Smooth muscle cell (in vitro differentiated cells): ENCODE measurements at regions not wholly inside any gene's neighbourhood (a gene's known extent, or its start where the extent isn't known, plus 50 kb on each side); places are given as distances from the start of the nearest gene placed in this dataset.

ENCODE experiments used
- DNase-seq: peaks from one replicate; lab custom pipeline; 2025; ENCODE audit not compliant: unreplicated experiment; lab: John Stamatoyannopoulos, UW
- H2AFZ ChIP-seq: fragments of 200-600 bp; sonication (generic); 2 replicates; pipeline ENCODE4 v1.6.0; 2016; ENCODE audit warnings: antibody characterized with exemption, low read depth, mild to moderate bottlenecking
- H3F3A ChIP-seq: fragments of 200-600 bp; sonication (generic); 2 replicates; pipeline ENCODE4 v1.6.0; 2017; ENCODE audit warnings: antibody characterized with exemption, low read depth
- H3K27ac ChIP-seq: fragments of 200-600 bp; sonication (generic); 2 replicates; pipeline ENCODE4 v1.5.1; 2016; ENCODE audit warnings: low read depth, mild to moderate bottlenecking
- H3K27me3 ChIP-seq: fragments of 200-600 bp; sonication (generic); 2 replicates; pipeline ENCODE4 v1.6.1; 2016; ENCODE audit warnings: low read depth, mild to moderate bottlenecking
- H3K36me3 ChIP-seq: fragments of 200-600 bp; sonication (generic); 2 replicates; pipeline ENCODE4 v1.5.1; 2016; ENCODE audit warnings: low read depth
- H3K4me1 ChIP-seq: fragments of 200-600 bp; sonication (generic); 2 replicates; pipeline ENCODE4 v1.5.1; 2016; ENCODE audit warnings: low read depth
- H3K4me2 ChIP-seq: fragments of 200-600 bp; sonication (generic); 2 replicates; pipeline ENCODE4 v1.6.0; 2016; ENCODE audit warnings: mild to moderate bottlenecking
- H3K4me3 ChIP-seq: fragments of 200-600 bp; sonication (generic); 2 replicates; pipeline ENCODE4 v1.5.1; 2016; ENCODE audit warnings: mild to moderate bottlenecking
- H3K79me2 ChIP-seq: fragments of 200-600 bp; sonication (generic); 2 replicates; pipeline ENCODE4 v1.6.0; 2016; ENCODE audit warnings: low read depth, mild to moderate bottlenecking
- H3K9ac ChIP-seq: fragments of 200-600 bp; sonication (generic); 2 replicates; pipeline ENCODE4 v1.6.0; 2016; ENCODE audit warnings: low read depth
- H3K9me3 ChIP-seq: fragments of 200-600 bp; sonication (generic); replicated peaks from 2 replicates; pipeline ENCODE4 v1.5.1; 2016; ENCODE audit warnings: low read depth
- H4K20me1 ChIP-seq: fragments of 200-600 bp; sonication (generic); 2 replicates; pipeline ENCODE4 v1.6.0; 2016; ENCODE audit warnings: low read depth
- WGBS: methylation state at CpG from one replicate; pipeline ENCODE4 v1.1.7; 2016; ENCODE audit warnings: low lambda C conversion rate; 5-methylcytosine and 5-hydroxymethylcytosine counted together
- TF ChIP-seq, protein P1 (sequence below): fragments of 200-600 bp; sonication (generic); IDR thresholded peaks from 2 replicates; pipeline ENCODE4 v1.5.1; 2017; ENCODE audit warnings: borderline replicate concordance, mild to moderate bottlenecking, antibody characterized with exemption; ENCODE audit not compliant: insufficient read depth, poor library complexity, severe bottlenecking

GRCh38 chr14:31930493-31931240, 146.4 kb upstream of the ARHGAP5 start:
- H3K4me3 ChIP-seq, result no peak overlapping the region
- no peaks in the 10 kb centered on the region for H3K79me2 ChIP-seq
- H3K4me2 ChIP-seq, result no peak overlapping the region
- peaks cover 26% of the 10 kb centered on the region for H3F3A ChIP-seq
- peaks cover 46% of the 10 kb centered on the region for H3K4me1 ChIP-seq
- H3K36me3 ChIP-seq, result no peaks in the 10 kb centered on the region
- no peak overlapping the region for H3K9ac ChIP-seq
- TF ChIP-seq, protein P1, sequence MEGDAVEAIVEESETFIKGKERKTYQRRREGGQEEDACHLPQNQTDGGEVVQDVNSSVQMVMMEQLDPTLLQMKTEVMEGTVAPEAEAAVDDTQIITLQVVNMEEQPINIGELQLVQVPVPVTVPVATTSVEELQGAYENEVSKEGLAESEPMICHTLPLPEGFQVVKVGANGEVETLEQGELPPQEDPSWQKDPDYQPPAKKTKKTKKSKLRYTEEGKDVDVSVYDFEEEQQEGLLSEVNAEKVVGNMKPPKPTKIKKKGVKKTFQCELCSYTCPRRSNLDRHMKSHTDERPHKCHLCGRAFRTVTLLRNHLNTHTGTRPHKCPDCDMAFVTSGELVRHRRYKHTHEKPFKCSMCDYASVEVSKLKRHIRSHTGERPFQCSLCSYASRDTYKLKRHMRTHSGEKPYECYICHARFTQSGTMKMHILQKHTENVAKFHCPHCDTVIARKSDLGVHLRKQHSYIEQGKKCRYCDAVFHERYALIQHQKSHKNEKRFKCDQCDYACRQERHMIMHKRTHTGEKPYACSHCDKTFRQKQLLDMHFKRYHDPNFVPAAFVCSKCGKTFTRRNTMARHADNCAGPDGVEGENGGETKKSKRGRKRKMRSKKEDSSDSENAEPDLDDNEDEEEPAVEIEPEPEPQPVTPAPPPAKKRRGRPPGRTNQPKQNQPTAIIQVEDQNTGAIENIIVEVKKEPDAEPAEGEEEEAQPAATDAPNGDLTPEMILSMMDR, result no peak
- H3K27me3 ChIP-seq, result no peaks in the 10 kb centered on the region
- no peaks in the 10 kb centered on the region for H3K9me3 ChIP-seq
- H3K27ac ChIP-seq, result peak overlapping the region; percentile 75
- H2AFZ ChIP-seq, result no peak overlapping the region
- DNase-seq, result no peak
- H4K20me1 ChIP-seq, result no peaks in the 10 kb centered on the region
- 48% methylated on average over 3 of the region's 3 CpGs for WGBS

DNA sequence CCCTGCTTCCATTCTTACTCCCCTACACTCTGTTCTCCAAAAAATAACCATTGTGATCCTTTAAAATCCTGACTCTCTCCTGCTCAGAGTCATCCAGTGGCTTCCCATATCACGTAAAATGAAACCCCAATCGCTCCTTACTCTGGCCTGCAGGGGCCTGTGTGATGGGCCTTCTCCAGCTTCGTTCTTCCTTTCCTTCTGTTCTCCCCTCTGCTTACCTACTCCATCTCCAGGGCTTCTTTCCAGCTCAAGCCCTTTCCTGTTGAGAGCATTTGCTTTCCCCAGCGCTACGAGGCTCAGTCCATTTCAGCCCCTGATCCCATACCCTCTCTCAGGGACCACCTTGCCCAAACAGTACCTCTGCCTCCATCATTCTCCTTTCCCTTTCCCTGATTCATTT, 144.4 kb upstream of the ARHGAP5 start:
- Histone ChIP-seq H3K36me3 (no peaks in the 10 kb centered on the region), H4K20me1 (no peaks in the 10 kb centered on the region), H3K4me2 (no peak overlapping the region), H3K4me3 (no peak overlapping the region), H3K27ac (peak overlapping the region; percentile 75), H3K9me3 (no peaks in the 10 kb centered on the region), H3F3A (peaks cover 13% of the 10 kb centered on the region), H3K9ac (no peak overlapping the region), H3K27me3 (no peaks in the 10 kb centered on the region), H2AFZ (no peak overlapping the region), H3K79me2 (no peaks in the 10 kb centered on the region), H3K4me1 (peaks cover 42% of the 10 kb centered on the region)
- WGBS, result 78% methylated on average over 5 of the region's 5 CpGs
- no peak for DNase-seq
- TF ChIP-seq, protein P1, result no peak

- Histone ChIP-seq H2AFZ (no peak overlapping the region), H3K4me1 (peaks cover 37% of the 10 kb centered on the region), H3K27me3 (no peaks in the 10 kb centered on the region), H3K4me3 (no peak overlapping the region), H3K79me2 (no peaks in the 10 kb centered on the region), H3K9ac (no peak overlapping the region), H4K20me1 (no peaks in the 10 kb centered on the region), H3K27ac (peak overlapping the region; percentile 75), H3K4me2 (peak overlapping the region; percentile 72), H3F3A (peaks cover 13% of the 10 kb centered on the region), H3K9me3 (no peaks in the 10 kb centered on the region), H3K36me3 (no peaks in the 10 kb centered on the region)
- 26% methylated on average over 3 of the region's 3 CpGs for WGBS
- no peak for DNase-seq
- TF ChIP-seq, protein P1, result no peak
These were observed 143.4 kb upstream of the ARHGAP5 start for GRCh38 chr14:31933716-31934115.

GRCh38 chr14:31934767-31935266, 142.3 kb upstream of the ARHGAP5 start:
- H2AFZ ChIP-seq, result peak overlapping the region; percentile 31
- 26% methylated on average over 4 of the region's 4 CpGs for WGBS
- H3K9me3 ChIP-seq, result no peaks in the 10 kb centered on the region
- no peaks in the 10 kb centered on the region for H4K20me1 ChIP-seq
- H3K4me2 ChIP-seq, result peak overlapping the region; percentile 72
- peak overlapping the region; percentile 75 for H3K27ac ChIP-seq
- H3K4me3 ChIP-seq, result no peak overlapping the region
- no peaks in the 10 kb centered on the region for H3K27me3 ChIP-seq
- TF ChIP-seq, protein P1, result peak; percentile 45
- peaks cover 10% of the 10 kb centered on the region for H3F3A ChIP-seq
- peaks cover 37% of the 10 kb centered on the region for H3K4me1 ChIP-seq
- no peak for DNase-seq
- no peaks in the 10 kb centered on the region for H3K79me2 ChIP-seq
- H3K36me3 ChIP-seq, result no peaks in the 10 kb centered on the region
- peak overlapping the region; percentile 1 for H3K9ac ChIP-seq
